Breast epithelium (tissue), 4 donors: ENCODE measurements at regions not wholly inside any gene's neighbourhood (a gene's known extent, or its start where the extent isn't known, plus 50 kb on each side); places are given as distances from the start of the nearest gene placed in this dataset.

Experiments used
- DNase-seq, 2 donors: peaks; one replicate each; pipeline ENCODE4 v3.0.0-alpha.2; 2019; ENCODE audit warnings: low spot score in 2 of 2
- H3K27ac ChIP-seq, 2 donors: fragments of 200-600 bp; sonication (generic) in 1 of 2; one replicate each; pipeline ENCODE4 v1.5.1; 2016 to 2019; ENCODE audit warnings: mild to moderate bottlenecking in 1 of 2
- H3K27me3 ChIP-seq, 2 donors: fragments of 200-600 bp; sonication (generic) in 1 of 2; one replicate each; pipeline versions ENCODE4 v1.5.1 to v1.6.0; 2017 to 2019; ENCODE audit warnings: control low read depth in 1 of 2, mild to moderate bottlenecking in 1 of 2
- H3K36me3 ChIP-seq: fragments of 200-600 bp; one replicate; pipeline ENCODE4 v1.5.1; 2019
- H3K4me1 ChIP-seq, 2 donors: fragments of 200-600 bp; sonication (generic); one replicate each; pipeline ENCODE4 v1.5.1; 2016 to 2019; ENCODE audit warnings: control low read depth in 1 of 2
- H3K4me3 ChIP-seq, 3 donors: fragments of 200-600 bp; sonication (generic); 1 replicate in 2 of 3; 2 replicates in 1 of 3; pipeline ENCODE4 v1.5.1; 2016 to 2019; ENCODE audit warnings: mild to moderate bottlenecking in 3 of 3, moderate library complexity in 2 of 3
- H3K9me3 ChIP-seq, 2 donors: fragments of 200-600 bp; sonication (generic) in 1 of 2; one replicate each; pipeline ENCODE4 v1.5.1; 2016 to 2019; ENCODE audit warnings: control low read depth in 1 of 2
- CTCF ChIP-seq, 3 donors: fragments of 450-650 bp; IDR thresholded peaks; one replicate each; pipeline ENCODE4 v1.5.1; 2016 to 2017; ENCODE audit warnings: antibody characterized with exemption in 3 of 3, mild to moderate bottlenecking in 3 of 3, moderate library complexity in 3 of 3
- POLR2A ChIP-seq: fragments of 450-650 bp; IDR thresholded peaks from one replicate; pipeline ENCODE4 v1.6.1; 2016; ENCODE audit warnings: antibody characterized with exemption, mild to moderate bottlenecking, moderate library complexity
- POLR2AphosphoS5 ChIP-seq, 3 donors: sonication (generic); formaldehyde crosslinking; IDR thresholded peaks; one replicate each; pipeline ENCODE4 v1.6.1; 2017; ENCODE audit warnings: antibody characterized with exemption in 3 of 3
- intact Hi-C: fragments of 100-400 bp; cut with DNase I; formaldehyde crosslinking; loops from one replicate; pipeline ENCODE4 v1.15.1; 2023; ENCODE audit warnings: low total_unique reads

DNA sequence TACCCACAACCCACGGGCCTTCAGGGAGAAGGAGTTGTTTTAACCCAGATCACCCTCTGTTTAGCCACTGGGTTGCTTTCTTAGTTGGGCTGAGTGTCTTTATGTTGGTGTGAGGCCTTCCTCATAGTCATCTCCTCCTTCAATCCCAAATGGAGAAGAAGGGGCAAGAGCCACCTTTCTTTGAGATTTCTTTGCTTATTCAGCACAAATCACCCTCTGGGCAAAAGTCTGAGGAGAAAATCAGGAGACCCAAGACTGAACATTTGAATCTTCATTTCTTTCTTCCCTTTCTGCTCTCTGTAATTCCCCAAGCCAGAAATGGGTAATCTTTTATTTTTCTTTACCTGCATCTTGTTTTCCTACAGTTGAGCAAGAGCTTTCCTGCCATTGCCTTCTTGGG lies 329.0 kb downstream of the TLE4 start:
- no peak for TF ChIP-seq POLR2A
- TF ChIP-seq POLR2AphosphoS5 (IDR thresholded peaks at IDR 0.05) = no peak
- TF ChIP-seq CTCF (IDR thresholded peaks at IDR 0.05) = no peak
- Histone ChIP-seq H3K36me3 (no peaks in the 10 kb centered on the region), H3K9me3 (no peaks in the 10 kb centered on the region), H3K4me1 (no peaks in the 10 kb centered on the region), H3K27me3 (no peaks in the 10 kb centered on the region), H3K4me3 (no peak overlapping the region), H3K27ac (no peak overlapping the region)
- intact Hi-C loops = no loop called here
- no peak for DNase-seq

- no peaks in the 10 kb centered on the region for H3K27me3 ChIP-seq
- H3K4me1 ChIP-seq = no peaks in the 10 kb centered on the region
- no peaks in the 10 kb centered on the region for H3K36me3 ChIP-seq
- no peak overlapping the region for H3K4me3 ChIP-seq
- DNase-seq = no peak
- H3K9me3 ChIP-seq = no peaks in the 10 kb centered on the region
- TF ChIP-seq CTCF (IDR thresholded peaks at IDR 0.05) (no peak), POLR2A (no peak), POLR2AphosphoS5 (IDR thresholded peaks at IDR 0.05) (no peak)
- H3K27ac ChIP-seq = no peak overlapping the region
- intact Hi-C loops = no loop called here
These were observed 324.7 kb downstream of the TLE4 start for GRCh38 chr9:79896390-79896980.

GRCh38 chr9:79895232-79895631 lies 323.5 kb downstream of the TLE4 start:
- intact Hi-C loops = no loop called here
- DNase-seq = no peak
- no peaks in the 10 kb centered on the region for H3K9me3 ChIP-seq
- H3K36me3 ChIP-seq = no peaks in the 10 kb centered on the region
- TF ChIP-seq POLR2A = no peak
- no peak for TF ChIP-seq CTCF (IDR thresholded peaks at IDR 0.05)
- TF ChIP-seq POLR2AphosphoS5 (IDR thresholded peaks at IDR 0.05) = no peak
- H3K4me1 ChIP-seq = no peaks in the 10 kb centered on the region
- H3K27ac ChIP-seq = no peak overlapping the region
- H3K4me3 ChIP-seq = no peak overlapping the region
- no peaks in the 10 kb centered on the region for H3K27me3 ChIP-seq

DNA sequence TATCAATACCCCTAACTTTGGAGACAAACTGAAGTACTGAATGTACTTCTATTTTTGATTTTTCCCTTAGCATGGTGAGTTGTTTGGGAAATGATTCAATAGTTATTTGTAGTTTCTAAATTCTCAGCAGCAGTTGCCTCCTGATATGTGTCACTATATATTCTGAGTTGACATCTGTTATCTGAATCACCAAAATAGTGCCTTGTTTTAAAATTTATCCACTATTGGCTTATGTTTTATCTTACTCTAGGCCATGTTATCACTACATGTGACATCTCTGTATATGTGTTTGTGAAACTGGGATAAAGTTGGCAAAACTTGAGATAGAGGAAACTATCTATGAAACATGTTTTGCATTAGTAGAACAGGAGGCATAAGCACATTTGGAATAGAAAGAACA lies 317.6 kb downstream of the TLE4 start:
- H3K27me3 ChIP-seq = no peaks in the 10 kb centered on the region
- H3K4me1 ChIP-seq = no peaks in the 10 kb centered on the region
- intact Hi-C loops = no loop called here
- no peak for DNase-seq
- H3K36me3 ChIP-seq = no peaks in the 10 kb centered on the region
- H3K27ac ChIP-seq = no peak overlapping the region
- TF ChIP-seq POLR2AphosphoS5 (IDR thresholded peaks at IDR 0.05) = no peak
- TF ChIP-seq CTCF (IDR thresholded peaks at IDR 0.05) = no peak
- TF ChIP-seq POLR2A = no peak
- H3K9me3 ChIP-seq = no peaks in the 10 kb centered on the region
- H3K4me3 ChIP-seq = no peak overlapping the region

DNA sequence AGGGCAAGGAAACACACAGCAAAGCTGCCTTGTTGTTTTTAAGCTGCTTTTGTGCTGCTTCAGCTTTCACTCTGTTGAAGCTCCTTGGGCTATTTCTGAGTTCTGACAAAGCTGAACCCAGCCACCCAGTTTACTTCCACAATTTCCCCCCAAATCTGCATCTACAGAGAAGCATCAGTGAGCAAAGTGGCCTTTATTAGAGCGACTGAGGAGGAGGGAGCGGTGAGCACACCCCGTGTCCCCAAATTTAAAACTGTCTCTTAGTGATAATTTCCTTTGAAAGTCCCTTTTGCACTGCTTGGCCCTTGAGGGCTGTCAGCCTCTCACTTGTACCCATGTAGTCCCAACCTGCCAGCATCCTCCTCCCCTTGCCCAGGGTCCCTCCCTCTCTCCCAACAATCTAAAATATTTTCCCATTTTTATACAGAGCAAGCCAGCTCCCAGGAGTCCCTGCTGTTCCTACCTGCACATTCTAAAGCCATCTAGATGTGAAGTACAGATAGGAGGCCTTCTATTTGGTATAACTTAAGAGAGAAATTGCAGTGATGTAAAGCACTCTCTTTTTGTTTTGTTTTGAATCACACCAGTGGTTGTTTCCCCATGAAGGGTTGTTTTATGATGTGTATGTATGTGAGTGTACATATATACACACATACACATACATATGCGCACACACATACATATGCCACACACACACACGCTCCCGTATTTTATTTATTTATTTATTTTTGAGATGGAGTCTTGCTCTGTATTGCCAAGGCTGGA lies 313.5 kb downstream of the TLE4 start:
- no peak overlapping the region for H3K27ac ChIP-seq
- no peaks in the 10 kb centered on the region for H3K9me3 ChIP-seq
- intact Hi-C loops = no loop called here
- H3K27me3 ChIP-seq = no peaks in the 10 kb centered on the region
- H3K4me3 ChIP-seq = no peak overlapping the region
- H3K4me1 ChIP-seq = no peaks in the 10 kb centered on the region
- no peaks in the 10 kb centered on the region for H3K36me3 ChIP-seq
- TF ChIP-seq POLR2A (no peak), CTCF (IDR thresholded peaks at IDR 0.05) (no peak), POLR2AphosphoS5 (IDR thresholded peaks at IDR 0.05) (no peak)
- no peak for DNase-seq
